Mesenchymal stem cell (in vitro differentiated cells and primary cell): ENCODE measurements at regions not wholly inside any gene's neighbourhood (a gene's known extent, or its start where the extent isn't known, plus 50 kb on each side); places are given as distances from the start of the nearest gene placed in this dataset.

Experiments used
- DNase-seq: peaks from one replicate; pipeline ENCODE4 v3.0.0-alpha.2; 2013
- H2AFZ ChIP-seq: one replicate; pipeline ENCODE4 v1.6.1; 2013; ENCODE audit warnings: low read depth, mild to moderate bottlenecking, control low read depth, inconsistent platforms, low read length, moderate library complexity
- H2AK5ac ChIP-seq: 2 replicates; pipeline ENCODE4 v1.6.1; 2013; ENCODE audit warnings: low read length, moderate library complexity, mild to moderate bottlenecking, inconsistent platforms; ENCODE audit not compliant: severe bottlenecking
- H2BK120ac ChIP-seq: one replicate; pipeline ENCODE4 v1.6.1; 2013; ENCODE audit warnings: low read depth, mild to moderate bottlenecking, inconsistent platforms, low read length, moderate library complexity
- H2BK12ac ChIP-seq, 2 experiments: one replicate each; pipeline ENCODE4 v1.6.1; 2013; ENCODE audit warnings: inconsistent platforms in 2 of 2, low read length in 2 of 2, mild to moderate bottlenecking in 2 of 2, moderate library complexity in 2 of 2, control low read depth in 1 of 2
- H2BK15ac ChIP-seq: one replicate; pipeline ENCODE4 v1.6.1; 2013; ENCODE audit warnings: mild to moderate bottlenecking, low read depth, inconsistent platforms; ENCODE audit not compliant: poor library complexity, severe bottlenecking
- H2BK5ac ChIP-seq: 2 replicates; pipeline ENCODE4 v1.6.1; 2013; ENCODE audit warnings: low read depth, mild to moderate bottlenecking, low read length, control low read depth, inconsistent platforms; ENCODE audit not compliant: poor library complexity, severe bottlenecking
- H3K14ac ChIP-seq, 2 experiments: one replicate each; pipeline ENCODE4 v1.6.1; 2013; ENCODE audit warnings: inconsistent platforms in 2 of 2, low read length in 2 of 2, control low read depth in 1 of 2, mild to moderate bottlenecking in 1 of 2, moderate library complexity in 1 of 2
- H3K18ac ChIP-seq, 2 experiments: one replicate each; pipeline ENCODE4 v1.6.1; 2013; ENCODE audit warnings: inconsistent platforms in 2 of 2, low read length in 2 of 2, control low read depth in 1 of 2, low read depth in 1 of 2, mild to moderate bottlenecking in 1 of 2
- H3K23ac ChIP-seq, 2 experiments: one replicate each; pipeline ENCODE4 v1.6.1; 2013; ENCODE audit warnings: inconsistent platforms in 2 of 2, low read length in 2 of 2, mild to moderate bottlenecking in 2 of 2, moderate library complexity in 2 of 2, control low read depth in 1 of 2
- H3K27ac ChIP-seq: 2 replicates; pipeline ENCODE4 v1.5.1; 2013; ENCODE audit warnings: mild to moderate bottlenecking, moderate library complexity, low read length, control low read depth, inconsistent platforms; ENCODE audit not compliant: poor library complexity, severe bottlenecking
- H3K27me3 ChIP-seq, 2 experiments: 2 replicates each; pipeline versions ENCODE4 v1.6.1 to v1.7.0; 2013; ENCODE audit warnings: low read length in 2 of 2, mild to moderate bottlenecking in 2 of 2, moderate library complexity in 2 of 2, control low read depth in 1 of 2, inconsistent platforms in 1 of 2; ENCODE audit not compliant: control insufficient read depth in 1 of 2, insufficient read depth in 1 of 2
- H3K36me3 ChIP-seq, 2 experiments: 2 replicates each; pipeline versions ENCODE4 v1.6.1 to v1.7.0; 2013; ENCODE audit warnings: low read length in 2 of 2, control low read depth in 1 of 2, inconsistent platforms in 1 of 2, low read depth in 1 of 2, mild to moderate bottlenecking in 1 of 2; ENCODE audit not compliant: insufficient read depth in 2 of 2, control insufficient read depth in 1 of 2
- H3K4ac ChIP-seq, 2 experiments: one replicate each; pipeline ENCODE4 v1.6.1; 2013; ENCODE audit warnings: inconsistent platforms in 2 of 2, low read length in 2 of 2, mild to moderate bottlenecking in 2 of 2, moderate library complexity in 2 of 2, control low read depth in 1 of 2, low read depth in 1 of 2
- H3K4me1 ChIP-seq: 2 replicates; pipeline ENCODE4 v1.6.1; 2013; ENCODE audit warnings: low read depth, low read length, control low read depth; ENCODE audit not compliant: control insufficient read depth, insufficient read depth
- H3K4me2 ChIP-seq: 2 replicates; pipeline ENCODE4 v1.6.1; 2013; ENCODE audit warnings: low read length, mild to moderate bottlenecking, inconsistent platforms; ENCODE audit not compliant: poor library complexity, severe bottlenecking
- H3K4me3 ChIP-seq, 2 experiments: 2 replicates each; pipeline versions ENCODE4 v1.5.1 to v1.7.0; 2013; ENCODE audit warnings: low read length in 2 of 2, mild to moderate bottlenecking in 2 of 2, control low read depth in 1 of 2, low read depth in 1 of 2; ENCODE audit not compliant: insufficient read depth in 1 of 2
- H3K79me1 ChIP-seq: replicated peaks from 2 replicates; pipeline ENCODE4 v1.6.1; 2013; ENCODE audit warnings: mild to moderate bottlenecking, control low read depth, low read length, inconsistent platforms; ENCODE audit not compliant: poor library complexity, severe bottlenecking
- H3K9ac ChIP-seq: 2 replicates; pipeline ENCODE4 v1.7.0; 2013; ENCODE audit warnings: mild to moderate bottlenecking, low read length, moderate library complexity
- H3K9me3 ChIP-seq: 2 replicates; pipeline ENCODE4 v1.7.0; 2013; ENCODE audit warnings: mild to moderate bottlenecking, low read length; ENCODE audit not compliant: control insufficient read depth
- H4K8ac ChIP-seq: one replicate; pipeline ENCODE4 v1.6.1; 2013; ENCODE audit warnings: inconsistent platforms, mild to moderate bottlenecking, low read length, moderate library complexity
- H4K91ac ChIP-seq: one replicate; pipeline ENCODE4 v1.6.1; 2013; ENCODE audit warnings: mild to moderate bottlenecking, low read length, inconsistent platforms
- WGBS: methylation state at CpG from one replicate; pipeline ENCODE4 v1.1.7; 2013; ENCODE audit warnings: mixed read lengths; 5-methylcytosine and 5-hydroxymethylcytosine counted together

DNA sequence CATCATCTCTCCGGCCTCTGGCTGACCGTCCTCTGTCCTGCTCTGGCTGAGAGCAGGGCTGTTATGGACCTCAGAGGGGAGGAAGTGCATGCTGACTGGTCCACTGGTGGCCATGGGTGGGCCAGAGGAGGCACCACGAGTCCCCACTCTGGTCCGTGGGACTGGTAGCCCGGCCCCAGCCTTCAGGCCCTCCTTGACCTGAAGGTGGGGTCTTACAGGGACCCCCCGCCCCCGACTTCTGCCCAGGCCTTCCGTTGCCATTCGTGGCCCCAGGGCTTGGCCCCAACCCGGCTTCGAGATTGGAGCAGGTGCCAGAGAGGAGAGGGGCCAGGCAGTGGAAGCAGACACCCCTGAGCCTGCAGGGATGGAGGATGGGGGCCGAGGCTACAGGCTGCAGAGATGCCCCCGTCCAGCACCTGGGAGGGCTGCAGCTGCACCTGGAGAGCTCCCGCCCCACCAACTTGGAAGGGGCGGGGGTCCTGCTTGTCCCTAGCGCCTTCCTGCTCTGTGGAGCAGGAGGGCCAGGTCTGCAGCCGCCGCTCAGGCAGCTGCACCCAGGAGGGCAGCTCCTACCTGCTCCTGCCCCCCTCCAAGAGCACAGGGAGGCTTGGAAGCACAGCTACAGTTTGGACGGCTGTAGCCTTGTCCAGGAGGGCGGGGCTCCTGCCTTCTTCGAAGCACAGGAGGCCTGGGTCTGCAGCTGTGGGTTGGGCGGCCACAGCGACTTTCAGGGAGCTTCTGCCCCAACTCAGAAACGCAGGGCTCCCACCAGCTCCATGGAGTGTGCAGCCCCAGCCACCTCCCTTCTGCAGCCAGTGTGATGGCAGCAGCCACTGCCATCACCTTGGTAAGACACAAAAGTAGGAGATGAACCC lies 142.5 kb downstream of the KLF13 start:
- Histone ChIP-seq H3K27ac (no peak overlapping the region), H3K4ac (no peak overlapping the region), H3K23ac (no peak overlapping the region), H4K8ac (no peak overlapping the region), H2BK120ac (no peak overlapping the region), H3K18ac (no peak overlapping the region), H2AK5ac (no peak overlapping the region), H3K9me3 (no peaks in the 10 kb centered on the region), H2AFZ (no peak overlapping the region), H2BK12ac (no peak overlapping the region), H2BK15ac (no peak overlapping the region), H3K14ac (peak overlapping the region in 1 of 2 experiments; percentile 31), H3K79me1 (no peaks in the 10 kb centered on the region), H3K27me3 (peaks cover 14 to 20% of the 10 kb centered on the region in 2 experiments), H3K4me1 (peaks cover 18% of the 10 kb centered on the region), H3K36me3 (no peaks in the 10 kb centered on the region), H3K4me3 (no peak overlapping the region), H4K91ac (no peak overlapping the region), H2BK5ac (no peak overlapping the region), H3K9ac (no peak overlapping the region), H3K4me2 (no peak overlapping the region)
- no peak for DNase-seq
- WGBS = 84% methylated on average over 23 of the region's 24 CpGs

GRCh38 chr15:31469786-31470525 lies 143.3 kb downstream of the KLF13 start:
- H3K4ac ChIP-seq = no peak overlapping the region
- H2BK5ac ChIP-seq = no peak overlapping the region
- no peak overlapping the region for H2AK5ac ChIP-seq
- WGBS = 75% methylated on average over 6 of the region's 6 CpGs
- H2AFZ ChIP-seq = no peak overlapping the region
- H2BK12ac ChIP-seq = no peak overlapping the region
- H3K9ac ChIP-seq = no peak overlapping the region
- no peak overlapping the region for H2BK15ac ChIP-seq
- no peak overlapping the region for H3K14ac ChIP-seq
- H3K9me3 ChIP-seq = no peaks in the 10 kb centered on the region
- H3K18ac ChIP-seq = no peak overlapping the region
- no peaks in the 10 kb centered on the region for H3K79me1 ChIP-seq
- H3K23ac ChIP-seq = no peak overlapping the region
- H3K27ac ChIP-seq = no peak overlapping the region
- H4K91ac ChIP-seq = no peak overlapping the region
- no peak overlapping the region for H2BK120ac ChIP-seq
- no peak for DNase-seq
- no peaks in the 10 kb centered on the region for H3K36me3 ChIP-seq
- peaks cover 14% of the 10 kb centered on the region for H3K4me1 ChIP-seq
- no peak overlapping the region for H4K8ac ChIP-seq
- no peak overlapping the region for H3K4me2 ChIP-seq
- H3K27me3 ChIP-seq = peaks cover 9 to 13% of the 10 kb centered on the region in 2 experiments
- no peak overlapping the region for H3K4me3 ChIP-seq

DNA sequence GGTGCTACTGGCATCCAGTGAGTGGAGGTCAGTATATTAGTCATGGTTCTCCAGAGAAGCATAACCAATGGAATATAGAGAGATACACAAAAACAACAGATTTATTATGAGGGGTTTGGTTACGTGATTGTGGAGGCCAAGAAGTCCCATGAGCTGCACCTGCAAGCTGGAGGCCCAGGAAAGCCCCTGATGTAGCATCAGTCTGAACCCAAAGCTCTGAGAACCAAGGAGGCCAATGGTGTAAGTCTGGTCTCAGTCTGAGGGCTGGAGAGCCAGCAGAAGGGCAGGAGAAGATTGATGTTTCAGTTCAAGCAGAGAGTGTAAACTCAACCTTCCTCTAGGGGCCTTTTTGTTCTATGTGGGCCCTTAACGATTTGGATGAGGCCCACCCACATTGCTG lies 144.1 kb downstream of the KLF13 start:
- Histone ChIP-seq H2BK12ac (no peak overlapping the region), H4K91ac (no peak overlapping the region), H3K27me3 (peaks cover 1 to 5% of the 10 kb centered on the region in 2 experiments), H2AFZ (no peak overlapping the region), H3K4me3 (no peak overlapping the region), H3K9me3 (no peaks in the 10 kb centered on the region), H3K4me1 (peaks cover 14% of the 10 kb centered on the region), H3K27ac (no peak overlapping the region), H3K36me3 (no peaks in the 10 kb centered on the region), H3K4me2 (no peak overlapping the region), H2BK15ac (no peak overlapping the region), H3K14ac (no peak overlapping the region), H2BK120ac (no peak overlapping the region), H2AK5ac (peak overlapping the region; percentile 33), H3K9ac (no peak overlapping the region), H3K4ac (no peak overlapping the region), H3K18ac (no peak overlapping the region), H2BK5ac (no peak overlapping the region), H3K79me1 (no peaks in the 10 kb centered on the region), H3K23ac (no peak overlapping the region), H4K8ac (no peak overlapping the region)
- no peak for DNase-seq
- 72% methylated on average over 2 of the region's 2 CpGs for WGBS
